NCI-H460 (cell line): ENCODE measurements at regions not wholly inside any gene's neighbourhood (a gene's known extent, or its start where the extent isn't known, plus 50 kb on each side); places are given as distances from the start of the nearest gene placed in this dataset.
"Not testable (repeated sequence)": the region's sequence is repeated elsewhere in the genome, so short reads cannot be mapped to it uniquely, and the experiment has no call there.

ENCODE experiments used
- DNase-seq: peaks from one replicate; pipeline ENCODE4 v3.0.0-alpha.2; 2016; ENCODE audit warnings: low read depth; ENCODE audit errors: extremely low read depth

GRCh38 chr14:105723776-105724175 is 197.4 kb downstream of the TMEM121 start:
- DNase-seq, result not testable (repeated sequence)

GRCh38 chr14:105729825-105730368 is 203.5 kb downstream of the TMEM121 start:
- not testable (repeated sequence) for DNase-seq

GRCh38 chr14:105730731-105731130 is 204.3 kb downstream of the TMEM121 start:
- DNase-seq, result not testable (repeated sequence)

- not testable (repeated sequence) for DNase-seq
Measured at GRCh38 chr14:105731221-105731985, 205.0 kb downstream of the TMEM121 start.

- DNase-seq, result no peak
Measured at GRCh38 chr14:105733081-105734065, 207.0 kb downstream of the TMEM121 start.

GRCh38 chr14:105734241-105734640 is 207.9 kb downstream of the TMEM121 start:
- DNase-seq, result not testable (repeated sequence)

- DNase-seq, result not testable (repeated sequence)
Measured at GRCh38 chr14:105736331-105736730, 209.9 kb downstream of the TMEM121 start.

GRCh38 chr14:105737504-105738246 is 211.3 kb downstream of the TMEM121 start:
- DNase-seq, result no peak

- no peak for DNase-seq
Measured at GRCh38 chr14:105738638-105739037, 212.3 kb downstream of the TMEM121 start.

- DNase-seq, result no peak
Measured at GRCh38 chr14:105739331-105740102, 213.1 kb downstream of the TMEM121 start.

GRCh38 chr14:105740272-105740671 is 213.9 kb downstream of the TMEM121 start:
- DNase-seq, result not testable (repeated sequence)

- DNase-seq, result not testable (repeated sequence)
Measured at GRCh38 chr14:105740961-105741360, 214.6 kb downstream of the TMEM121 start.

GRCh38 chr14:105741707-105742530 is 215.5 kb downstream of the TMEM121 start:
- DNase-seq, result not testable (repeated sequence)

GRCh38 chr14:105742531-105742848 is 216.1 kb downstream of the TMEM121 start:
- no peak for DNase-seq

GRCh38 chr14:105742904-105743701 is 216.7 kb downstream of the TMEM121 start:
- DNase-seq, result not testable (repeated sequence)

GRCh38 chr14:105744213-105744787 is 217.9 kb downstream of the TMEM121 start:
- DNase-seq, result not testable (repeated sequence)

- DNase-seq, result no peak
Measured at GRCh38 chr14:105745433-105746123, 219.2 kb downstream of the TMEM121 start.
